Activated CD8-positive, alpha-beta T cell treated with anti-CD3 and anti-CD28 coated beads for 36 hours (primary cell): ENCODE measurements at regions not wholly inside any gene's neighbourhood (a gene's known extent, or its start where the extent isn't known, plus 50 kb on each side); places are given as distances from the start of the nearest gene placed in this dataset.

Experiments
- ATAC-seq: fragments of 200-7000 bp; cut with Tn5 transposase; one replicate; pipeline ENCODE4 v1.10.0; 2021; ENCODE audit warnings: mild to moderate bottlenecking, moderate library complexity
- CTCF ChIA-PET: fragments of 350-600 bp; sonication (Branson Sonifier 250); formaldehyde crosslinking; loops from one replicate; lab custom pipeline; 2021; ENCODE audit warnings: antibody characterized with exemption; lab: Charles Lee
- POLR2A ChIA-PET: fragments of 350-600 bp; sonication (Branson Sonifier 250); formaldehyde crosslinking; loops from one replicate; lab custom pipeline; 2021; ENCODE audit warnings: antibody characterized with exemption; lab: Charles Lee
- DNase-seq: peaks from one replicate; pipeline ENCODE4 v3.0.0-alpha.2; 2020
- H3K27ac Mint-ChIP-seq: one replicate; pipeline ENCODE4 v1.8.0; 2021; ENCODE audit warnings: mild to moderate bottlenecking, mixed read lengths
- H3K27me3 Mint-ChIP-seq: one replicate; pipeline ENCODE4 v1.8.0; 2021; ENCODE audit warnings: mixed read lengths
- H3K36me3 Mint-ChIP-seq: one replicate; pipeline ENCODE4 v1.8.0; 2021; ENCODE audit warnings: low read depth, mixed read lengths
- H3K4me1 Mint-ChIP-seq: one replicate; pipeline ENCODE4 v1.8.0; 2021; ENCODE audit warnings: low read depth, mixed read lengths
- H3K4me3 Mint-ChIP-seq: one replicate; pipeline ENCODE4 v1.8.0; 2021; ENCODE audit warnings: mild to moderate bottlenecking, moderate library complexity, mixed read lengths
- H3K9me3 Mint-ChIP-seq: one replicate; pipeline ENCODE4 v1.8.0; 2021; ENCODE audit warnings: mixed read lengths
- CTCF ChIP-seq: fragments of 200-600 bp; IDR thresholded peaks from one replicate; pipeline ENCODE4 v1.8.0; 2022; ENCODE audit warnings: antibody characterized with exemption, mild to moderate bottlenecking
- intact Hi-C: fragments of 100-400 bp; cut with micrococcal nuclease; formaldehyde crosslinking; loops from one replicate; pipeline ENCODE4 v1.10.0; 2022

- CTCF ChIA-PET = no interaction called here
- no peak for DNase-seq
- H3K27ac Mint-ChIP-seq = no peak overlapping the region
- no peak for ATAC-seq
- no peaks in the 10 kb centered on the region for H3K4me1 Mint-ChIP-seq
- H3K27me3 Mint-ChIP-seq = no peaks in the 10 kb centered on the region
- TF ChIP-seq CTCF = no peak
- H3K4me3 Mint-ChIP-seq = no peak overlapping the region
- POLR2A ChIA-PET = no interaction called here
- intact Hi-C loops = no loop called here
- H3K36me3 Mint-ChIP-seq = no peaks in the 10 kb centered on the region
- no peaks in the 10 kb centered on the region for H3K9me3 Mint-ChIP-seq
These were observed 130.6 kb upstream of the GLRA2 start for GRCh38 chrX:14398725-14399124.

GRCh38 chrX:14389682-14390081 is 139.7 kb upstream of the GLRA2 start:
- TF ChIP-seq CTCF = no peak
- DNase-seq (no peak), ATAC-seq (no peak)
- Mint-ChIP-seq H3K4me3 (no peak overlapping the region), H3K4me1 (no peaks in the 10 kb centered on the region), H3K9me3 (peaks cover 3% of the 10 kb centered on the region), H3K27ac (no peak overlapping the region), H3K27me3 (no peaks in the 10 kb centered on the region), H3K36me3 (no peaks in the 10 kb centered on the region)
- ChIA-PET POLR2A (no interaction called here), CTCF (no interaction called here)
- intact Hi-C loops = no loop called here

GRCh38 chrX:14386981-14387380 is 142.4 kb upstream of the GLRA2 start:
- H3K27ac Mint-ChIP-seq = no peak overlapping the region
- CTCF ChIA-PET = no interaction called here
- no peaks in the 10 kb centered on the region for H3K9me3 Mint-ChIP-seq
- POLR2A ChIA-PET = no interaction called here
- DNase-seq (no peak), ATAC-seq (no peak)
- H3K27me3 Mint-ChIP-seq = no peaks in the 10 kb centered on the region
- intact Hi-C loops = no loop called here
- H3K36me3 Mint-ChIP-seq = no peaks in the 10 kb centered on the region
- H3K4me1 Mint-ChIP-seq = no peaks in the 10 kb centered on the region
- H3K4me3 Mint-ChIP-seq = no peak overlapping the region
- no peak for TF ChIP-seq CTCF

GRCh38 chrX:14380044-14380443 is 149.3 kb upstream of the GLRA2 start:
- Mint-ChIP-seq H3K4me1 (no peaks in the 10 kb centered on the region), H3K4me3 (no peak overlapping the region), H3K36me3 (no peaks in the 10 kb centered on the region), H3K27me3 (no peaks in the 10 kb centered on the region), H3K9me3 (no peaks in the 10 kb centered on the region), H3K27ac (no peak overlapping the region)
- ATAC-seq = no peak
- intact Hi-C loops = no loop called here
- CTCF ChIA-PET = no interaction called here
- DNase-seq = no peak
- POLR2A ChIA-PET = no interaction called here
- no peak for TF ChIP-seq CTCF

- Mint-ChIP-seq H3K9me3 (no peaks in the 10 kb centered on the region), H3K27ac (no peak overlapping the region), H3K4me3 (no peak overlapping the region), H3K36me3 (no peaks in the 10 kb centered on the region), H3K27me3 (no peaks in the 10 kb centered on the region), H3K4me1 (no peaks in the 10 kb centered on the region)
- intact Hi-C loops = no loop called here
- ChIA-PET CTCF (no interaction called here), POLR2A (no interaction called here)
- ATAC-seq = no peak
- no peak for TF ChIP-seq CTCF
- no peak for DNase-seq
These were observed 151.9 kb upstream of the GLRA2 start for GRCh38 chrX:14377427-14377826.
